HG02852 (cell line): ENCODE measurements at regions not wholly inside any gene's neighbourhood (a gene's known extent, or its start where the extent isn't known, plus 50 kb on each side); places are given as distances from the start of the nearest gene placed in this dataset.

Experiments used
- ATAC-seq: cut with Tn5 transposase; IDR thresholded peaks from one replicate; pipeline ENCODE4 v1.9.1; 2021; ENCODE audit warnings: mild to moderate bottlenecking, moderate library complexity; ENCODE audit not compliant: unreplicated experiment

DNA sequence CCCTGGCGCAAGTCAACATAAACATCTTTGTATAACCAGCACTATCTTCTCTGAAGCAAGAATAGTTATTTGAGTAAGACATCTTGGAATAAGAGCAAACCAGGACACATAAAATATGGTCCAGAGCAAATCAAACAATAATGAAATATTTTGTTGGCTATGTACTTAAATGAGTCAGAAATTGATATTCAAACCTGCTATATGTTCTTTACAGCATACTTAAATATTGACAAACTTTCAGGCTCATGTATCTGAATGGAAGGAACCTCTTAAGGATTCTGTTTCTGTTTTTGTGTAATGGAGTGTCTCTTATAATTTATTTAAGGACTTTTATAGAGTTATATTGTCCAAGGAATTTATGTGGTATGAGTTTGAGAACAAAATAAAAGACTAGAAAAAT is 747.3 kb downstream of the EFNA5 start:
- ATAC-seq = no peak

DNA sequence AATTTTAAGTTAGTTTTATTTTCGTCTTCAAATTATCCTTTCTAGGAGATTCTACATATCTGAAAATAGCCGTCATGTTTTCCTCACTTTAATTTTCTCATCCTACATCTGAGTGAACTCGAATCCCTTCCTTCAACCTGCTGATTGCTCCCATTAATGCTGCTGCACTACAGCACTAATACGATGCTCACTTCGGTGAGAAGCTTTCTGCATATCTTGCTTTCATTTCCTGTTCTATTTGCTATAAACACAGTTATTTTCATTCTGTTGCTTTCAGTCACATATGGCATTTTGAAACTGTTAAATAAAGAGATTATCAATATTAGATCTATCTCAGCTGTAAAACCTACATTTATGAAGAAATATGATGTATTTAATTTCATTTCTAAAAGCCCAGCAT is 749.2 kb downstream of the EFNA5 start:
- ATAC-seq = no peak

DNA sequence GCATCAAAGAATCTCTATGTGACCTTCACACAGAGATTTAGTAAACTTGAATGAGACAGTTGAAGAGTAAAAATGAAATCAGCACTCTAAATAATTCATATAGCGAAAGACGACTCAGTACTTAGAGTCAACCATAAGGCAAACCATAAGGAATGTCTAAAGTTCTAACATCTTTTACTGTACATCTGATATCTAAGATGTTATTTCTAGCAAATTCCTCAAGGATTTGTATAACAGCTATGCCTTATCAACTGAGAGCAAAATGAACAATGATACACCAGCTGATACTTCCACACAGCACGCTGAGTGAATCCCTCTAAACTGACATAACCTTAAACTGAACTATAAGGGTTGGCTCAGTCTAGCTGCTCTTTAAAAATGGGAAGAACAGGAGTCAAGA is 760.3 kb downstream of the EFNA5 start:
- no peak for ATAC-seq

DNA sequence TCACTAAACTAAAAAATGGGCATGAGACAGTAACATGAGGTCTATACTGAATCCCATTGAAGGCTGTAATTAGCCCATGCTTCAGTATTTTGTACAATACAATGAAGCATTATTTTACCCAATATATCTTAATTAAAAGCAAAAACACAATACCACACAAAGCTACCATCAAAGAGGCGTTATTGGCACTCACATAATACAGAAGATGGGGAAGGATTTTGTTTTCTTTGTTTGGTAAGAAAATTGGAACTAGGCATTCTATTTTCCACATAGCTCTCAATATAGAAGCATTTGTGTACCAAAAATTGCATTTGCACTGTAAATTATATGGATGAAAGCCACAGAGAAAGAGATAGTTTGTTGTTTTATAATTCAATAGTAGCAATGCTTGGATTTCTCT is 761.0 kb downstream of the EFNA5 start:
- ATAC-seq = no peak

DNA sequence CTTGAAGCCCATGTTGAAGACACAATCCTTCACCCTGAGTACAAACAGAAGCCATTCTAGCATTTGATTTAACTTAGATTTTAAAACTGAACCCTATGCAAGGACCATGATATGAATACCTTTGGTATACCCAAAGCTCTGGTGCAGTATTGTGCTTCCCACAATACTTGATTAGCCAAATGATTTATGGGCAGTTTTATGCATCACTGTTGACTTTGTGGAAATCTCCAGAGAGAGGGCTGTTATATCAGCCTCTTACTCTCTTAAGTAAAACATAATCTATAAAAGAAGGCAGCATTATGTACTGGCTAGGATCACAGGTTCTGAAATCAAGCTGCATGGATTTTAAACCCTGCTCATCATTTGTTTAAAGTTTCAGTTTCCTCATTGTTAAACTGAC is 762.8 kb downstream of the EFNA5 start:
- no peak for ATAC-seq

DNA sequence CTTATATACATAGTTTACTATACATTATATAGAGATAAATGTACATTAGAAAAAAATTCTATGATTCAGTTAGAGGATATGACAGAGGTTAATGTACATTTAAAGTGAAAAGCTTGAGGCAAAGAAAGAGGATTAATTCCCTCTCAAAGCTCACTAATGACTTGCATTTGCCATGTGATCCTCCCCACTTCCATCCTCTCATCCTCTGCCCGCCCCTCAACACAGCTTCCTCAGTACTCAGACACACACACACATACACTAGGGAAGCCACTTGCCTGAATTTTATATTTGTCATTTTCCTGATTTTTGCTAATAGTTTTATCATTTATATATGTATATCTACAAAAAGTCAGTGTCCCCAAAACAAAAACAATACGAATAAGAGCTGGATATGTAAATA is 764.5 kb downstream of the EFNA5 start:
- no peak for ATAC-seq

DNA sequence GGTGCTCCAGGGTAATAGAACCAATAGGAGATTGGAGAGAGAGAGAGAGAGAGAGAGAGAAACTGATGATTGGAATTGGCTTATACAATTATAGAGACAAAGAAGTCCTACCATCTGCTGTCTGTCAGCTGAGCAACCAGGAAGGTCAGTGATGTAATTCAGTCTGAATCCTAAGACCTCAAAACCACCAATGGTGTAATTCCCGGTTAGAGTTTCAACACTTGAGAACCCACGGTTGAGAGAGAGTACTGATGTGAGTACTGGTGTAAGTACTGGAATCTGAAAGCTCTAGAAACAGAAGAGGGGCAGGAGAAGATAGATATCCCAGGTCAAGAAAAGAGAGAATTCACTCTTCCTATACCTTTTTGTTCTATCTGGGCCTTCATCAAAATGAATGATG is 775.8 kb downstream of the EFNA5 start:
- no peak for ATAC-seq

DNA sequence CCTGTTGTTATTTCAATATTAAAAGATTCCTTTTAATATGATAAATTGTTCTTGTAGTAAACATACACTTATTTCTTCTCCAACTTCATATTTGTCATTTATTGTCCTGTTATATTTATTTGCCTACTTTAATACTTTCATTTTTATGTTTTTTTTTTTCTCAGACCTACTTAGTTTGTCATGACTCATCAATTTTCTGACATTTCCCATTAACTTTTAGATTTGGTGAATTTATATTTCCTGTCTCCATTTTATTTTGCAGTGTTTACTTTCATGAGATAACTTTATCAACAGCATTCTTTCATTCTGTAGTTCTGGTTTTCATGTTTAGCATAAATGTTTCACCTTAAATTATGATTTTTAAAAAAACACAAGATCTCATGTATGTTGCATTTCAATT is 788.7 kb downstream of the EFNA5 start:
- no peak for ATAC-seq

DNA sequence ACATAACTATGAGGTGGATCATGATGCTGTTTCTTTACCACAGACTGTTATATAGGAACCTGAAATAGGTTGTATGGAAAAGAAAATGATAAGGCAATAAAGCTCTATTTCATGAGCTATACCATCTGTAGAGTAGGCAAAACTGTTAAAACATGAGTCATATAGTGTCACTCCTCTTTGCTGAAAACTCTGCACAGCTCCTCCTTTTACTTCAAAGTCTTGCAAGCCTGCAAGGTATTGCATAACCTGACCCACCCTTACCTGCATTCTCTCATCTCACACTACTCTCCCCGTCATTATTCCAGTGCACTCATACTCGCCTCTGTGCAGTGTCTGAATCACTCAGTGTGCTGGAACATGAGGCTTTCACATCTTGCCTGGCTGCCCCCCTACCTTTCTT is 790.1 kb downstream of the EFNA5 start:
- ATAC-seq = no peak

DNA sequence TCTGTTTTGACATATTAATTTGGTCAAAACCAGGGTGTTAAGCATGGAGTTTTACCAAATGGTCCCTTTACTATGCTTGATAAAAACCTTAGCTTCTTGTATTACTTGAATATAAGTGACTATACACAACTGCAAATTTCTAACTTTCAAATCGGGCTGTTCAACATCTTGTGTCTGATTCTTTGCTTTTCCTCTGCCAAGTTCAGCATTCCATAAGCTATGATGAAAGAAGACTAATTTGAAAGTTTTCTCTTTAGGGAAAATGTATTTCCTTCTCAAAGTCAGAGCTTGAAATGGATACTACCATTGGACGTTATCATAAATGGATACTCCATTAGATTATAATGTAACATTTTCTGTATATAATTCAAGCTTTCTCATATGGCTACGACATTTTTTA is 792.9 kb downstream of the EFNA5 start:
- no peak for ATAC-seq

DNA sequence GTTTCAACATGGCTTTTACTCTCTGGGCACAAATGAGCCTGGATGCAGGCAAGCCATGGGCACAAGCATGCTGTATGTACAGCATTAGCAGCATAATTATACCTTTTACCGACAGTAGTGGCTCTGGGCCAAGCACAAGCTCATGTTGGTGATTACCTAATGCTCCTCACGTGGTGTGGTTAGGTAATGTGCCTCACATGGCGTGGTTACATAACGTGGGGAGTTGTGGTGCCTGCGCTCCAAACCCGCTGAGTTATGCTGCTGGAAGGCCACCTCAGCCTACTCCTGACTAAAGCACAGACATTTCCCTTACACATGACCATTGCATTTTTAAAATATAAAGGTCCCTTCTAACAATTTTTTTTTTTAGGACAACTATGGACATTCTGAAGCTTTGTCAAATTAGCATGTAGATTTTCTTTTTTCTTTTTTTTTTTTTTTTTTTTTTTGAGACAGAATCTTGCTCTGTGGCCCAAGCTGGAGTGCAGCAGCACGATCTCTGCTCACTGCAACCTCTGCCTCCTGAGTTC is 794.0 kb downstream of the EFNA5 start:
- ATAC-seq = no peak

DNA sequence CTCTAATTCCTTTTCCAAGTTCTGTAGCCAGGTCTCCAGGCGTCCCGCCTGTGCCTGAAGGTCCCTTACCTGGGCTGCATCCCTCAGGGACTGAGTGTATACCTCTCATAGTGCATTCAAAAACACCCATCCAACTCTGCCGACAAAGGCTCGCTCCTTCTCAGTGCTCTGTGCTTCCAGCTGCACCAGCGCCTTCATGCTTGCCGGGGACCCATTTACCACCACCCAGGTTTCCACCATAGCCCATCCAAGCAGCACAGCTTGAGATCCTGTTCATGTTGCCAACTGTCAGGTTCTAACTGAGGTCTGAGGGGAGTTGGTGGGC is 794.5 kb downstream of the EFNA5 start:
- no peak for ATAC-seq

DNA sequence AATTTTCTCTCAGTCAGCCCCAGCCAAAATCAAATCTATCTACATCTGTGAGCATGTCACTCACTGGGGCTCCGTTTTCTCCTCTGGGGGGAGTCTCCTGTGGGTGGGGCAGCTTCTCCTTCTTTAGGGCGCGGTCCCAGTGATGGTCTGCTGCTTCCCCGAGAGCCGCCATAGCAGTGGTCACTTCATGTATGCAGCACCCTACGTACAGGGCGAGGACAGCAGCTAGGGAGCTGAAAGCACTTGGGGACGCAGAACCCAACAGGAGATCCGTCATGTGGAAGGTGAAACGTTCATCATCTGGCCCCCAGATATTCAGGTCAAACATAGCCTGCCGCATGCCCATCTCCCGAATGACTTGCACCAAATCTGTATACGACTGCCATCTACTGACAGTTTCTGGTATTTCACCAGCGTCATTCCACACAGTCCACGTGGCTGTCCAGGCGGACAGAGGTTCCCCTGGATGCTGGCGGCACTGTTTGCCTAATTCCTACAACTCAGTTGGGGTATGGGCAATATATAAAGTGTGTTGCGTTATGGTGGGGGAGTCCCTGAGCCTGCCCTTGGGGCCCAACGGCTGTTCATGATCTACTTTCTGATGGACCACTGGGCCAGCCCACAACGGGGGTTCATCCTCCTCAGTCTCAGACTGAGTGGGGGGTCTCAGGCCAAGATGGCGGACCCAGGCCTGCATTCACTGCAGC is 795.0 kb downstream of the EFNA5 start:
- ATAC-seq = peak; percentile 74

DNA sequence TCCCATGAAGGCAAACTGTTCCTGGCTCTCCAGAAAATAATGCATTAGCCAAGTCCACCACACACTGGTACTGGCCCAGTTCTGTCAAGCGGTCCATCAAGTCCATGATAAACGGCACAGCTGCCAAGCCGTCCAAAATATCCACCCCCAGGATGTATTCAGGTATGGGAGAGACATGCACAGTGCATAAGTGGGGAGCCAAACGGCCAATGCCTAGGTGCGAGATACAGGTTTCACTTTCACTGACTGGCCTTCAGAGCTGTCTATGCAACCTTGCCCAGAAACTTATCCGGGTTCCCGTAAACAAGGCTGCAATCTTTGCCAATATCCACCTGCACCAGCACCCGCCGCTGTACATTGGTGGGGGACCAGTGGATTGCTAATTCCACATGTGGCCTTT is 795.8 kb downstream of the EFNA5 start:
- no peak for ATAC-seq

DNA sequence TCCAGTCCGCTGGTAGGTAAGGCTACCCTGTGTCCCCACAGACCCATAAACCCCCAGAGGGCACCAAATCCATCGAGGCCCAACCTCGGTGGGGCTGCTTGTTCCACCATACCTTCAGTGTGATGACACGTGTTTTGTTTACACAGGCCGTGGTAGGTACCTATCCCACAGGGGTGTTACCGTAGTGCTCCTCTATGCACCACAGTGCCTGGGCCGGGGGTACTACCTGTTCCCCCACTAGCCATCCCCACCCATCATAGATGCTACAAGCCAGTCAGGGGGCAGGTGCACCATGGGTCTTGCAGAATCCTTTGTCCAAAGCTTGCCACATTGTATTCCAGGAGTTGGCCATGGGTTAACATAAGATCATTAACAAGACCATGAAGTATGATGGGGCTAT is 796.2 kb downstream of the EFNA5 start:
- no peak for ATAC-seq

DNA sequence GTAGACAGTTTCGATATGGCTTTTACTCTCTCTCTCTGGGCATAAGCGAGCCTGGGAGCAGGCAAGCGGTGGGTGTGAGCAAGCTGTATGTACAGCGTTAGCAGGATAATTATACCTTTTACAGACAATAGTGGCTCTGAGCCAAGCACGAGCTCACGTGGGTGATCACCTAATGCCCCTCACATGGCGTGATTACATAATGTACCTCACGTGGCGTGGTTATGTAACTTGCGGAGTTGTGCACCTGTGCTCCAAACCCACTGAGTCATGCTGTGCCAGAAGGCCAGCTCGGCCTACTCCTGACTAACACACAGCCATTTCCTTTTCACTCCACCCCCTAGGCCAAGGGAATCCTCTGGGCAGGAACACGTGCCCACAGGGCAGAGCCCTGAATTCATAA is 797.2 kb downstream of the EFNA5 start:
- ATAC-seq = no peak

DNA sequence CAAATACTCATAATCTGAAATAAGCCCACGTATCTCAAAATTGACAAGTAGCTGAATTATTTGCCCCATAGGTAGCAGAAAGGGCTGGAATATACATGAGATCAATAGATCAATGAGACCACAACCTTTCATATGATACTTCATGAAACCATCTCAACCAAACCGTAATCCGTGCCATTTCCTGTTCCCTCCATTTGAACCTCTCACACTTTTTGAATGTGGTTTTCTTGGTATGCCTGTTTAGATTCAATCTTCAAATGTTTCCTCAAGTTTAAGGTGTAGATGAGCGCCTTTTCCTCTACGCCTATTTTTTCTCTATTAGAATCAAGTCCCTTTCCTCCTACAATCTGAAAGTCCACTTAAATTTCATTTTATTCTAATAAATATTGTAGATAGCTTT is 805.5 kb downstream of the EFNA5 start:
- ATAC-seq = no peak

DNA sequence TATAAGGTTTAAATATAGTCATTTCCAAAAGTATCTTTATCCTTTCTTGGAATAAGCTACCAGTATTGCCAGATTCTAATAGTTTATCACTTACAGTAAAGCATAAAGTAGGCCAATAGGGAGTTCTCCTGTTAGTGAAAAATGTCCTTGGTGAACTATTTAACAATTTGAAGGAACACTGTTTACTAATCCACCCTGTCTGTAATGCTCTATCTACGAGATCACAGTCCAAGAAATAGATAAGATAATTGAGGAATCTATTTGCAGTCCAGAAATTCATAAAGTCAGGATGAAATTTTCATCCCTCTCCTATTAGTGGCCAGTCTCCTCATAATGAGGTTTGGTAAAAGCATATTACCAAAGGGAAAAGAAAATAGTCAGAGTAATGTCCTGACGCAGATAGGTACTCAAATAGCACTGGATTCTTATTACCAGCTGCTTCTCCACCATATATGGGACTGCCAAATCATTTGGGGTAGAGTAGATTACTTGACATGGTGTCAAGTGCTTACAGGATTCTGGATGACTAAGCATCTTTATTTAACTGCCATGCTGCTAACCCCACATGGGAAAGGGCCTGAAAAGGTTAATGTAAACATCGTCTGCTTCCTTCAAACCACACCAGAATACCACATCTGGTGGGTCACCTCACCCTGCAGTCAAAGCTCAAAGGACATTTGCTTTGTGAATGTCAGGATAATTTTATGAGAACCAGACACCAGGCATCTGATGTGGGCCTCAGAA is 808.1 kb downstream of the EFNA5 start:
- ATAC-seq = no peak

DNA sequence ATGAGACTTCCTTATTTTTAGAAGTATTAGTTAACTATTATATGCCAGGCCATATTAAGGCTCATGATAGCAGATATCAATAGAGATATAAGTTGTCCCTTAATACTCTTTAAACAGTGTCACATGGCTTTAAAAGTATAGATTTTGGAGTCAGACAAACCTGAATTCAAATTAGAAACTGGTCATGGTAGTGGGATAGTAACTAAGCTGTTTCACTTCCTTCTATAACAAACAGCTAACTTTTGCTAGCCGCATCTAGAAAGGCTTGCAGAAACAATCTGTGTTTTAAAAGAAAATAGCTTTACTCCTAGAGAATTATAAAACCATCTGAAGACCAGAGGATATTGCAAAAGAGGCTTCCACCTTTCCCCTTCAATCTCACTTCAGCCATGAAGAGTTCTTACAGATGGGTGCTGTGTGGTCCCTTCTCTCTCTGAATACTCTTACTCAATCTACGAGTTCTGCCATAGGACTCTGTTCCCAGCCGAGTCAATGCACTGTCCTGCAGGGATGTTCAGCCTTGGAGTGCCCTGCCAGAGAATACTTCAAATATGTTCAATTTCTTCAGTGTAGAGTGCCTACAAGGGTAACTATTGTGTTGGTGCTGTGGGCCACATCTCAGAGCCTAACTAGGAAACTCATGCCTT is 810.2 kb downstream of the EFNA5 start:
- ATAC-seq = peak; percentile 61

DNA sequence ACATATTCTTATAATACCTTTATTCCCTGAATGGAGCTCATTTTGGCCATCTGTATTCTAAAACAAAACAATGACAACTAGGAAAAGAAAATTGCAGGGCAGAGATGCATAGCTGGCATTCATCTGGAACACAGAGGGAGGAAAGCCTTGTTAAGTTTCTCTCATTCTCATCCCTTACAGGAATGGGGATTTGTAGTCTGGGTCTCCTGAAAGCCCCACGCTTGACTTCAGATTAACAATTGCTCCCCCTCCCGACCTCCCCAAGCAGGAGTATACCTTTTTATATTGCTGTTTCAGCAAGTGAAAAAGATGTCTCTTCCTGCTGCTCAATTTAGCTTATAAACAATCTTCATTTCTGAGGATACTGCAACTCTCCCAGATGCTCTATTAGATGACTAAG is 812.1 kb downstream of the EFNA5 start:
- no peak for ATAC-seq

DNA sequence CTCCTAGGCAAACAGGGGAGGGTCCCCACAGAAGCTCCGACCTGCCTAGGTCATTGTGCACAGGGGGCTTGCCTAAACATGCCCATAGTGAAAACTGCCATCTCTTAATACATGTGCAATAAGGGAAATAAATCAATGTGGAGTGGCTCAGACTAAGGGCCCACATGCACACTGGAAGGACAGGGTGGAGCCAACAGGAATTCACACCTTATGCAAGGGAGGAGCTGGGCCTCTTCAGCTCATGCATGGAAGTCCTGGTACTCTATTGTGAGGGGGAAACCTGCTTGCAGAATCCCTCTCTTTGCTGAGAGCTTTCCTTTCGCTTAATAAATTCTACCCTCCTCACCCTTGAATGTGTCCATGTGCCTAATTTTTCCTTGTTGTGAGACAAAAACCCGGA is 815.8 kb downstream of the EFNA5 start:
- ATAC-seq = no peak

DNA sequence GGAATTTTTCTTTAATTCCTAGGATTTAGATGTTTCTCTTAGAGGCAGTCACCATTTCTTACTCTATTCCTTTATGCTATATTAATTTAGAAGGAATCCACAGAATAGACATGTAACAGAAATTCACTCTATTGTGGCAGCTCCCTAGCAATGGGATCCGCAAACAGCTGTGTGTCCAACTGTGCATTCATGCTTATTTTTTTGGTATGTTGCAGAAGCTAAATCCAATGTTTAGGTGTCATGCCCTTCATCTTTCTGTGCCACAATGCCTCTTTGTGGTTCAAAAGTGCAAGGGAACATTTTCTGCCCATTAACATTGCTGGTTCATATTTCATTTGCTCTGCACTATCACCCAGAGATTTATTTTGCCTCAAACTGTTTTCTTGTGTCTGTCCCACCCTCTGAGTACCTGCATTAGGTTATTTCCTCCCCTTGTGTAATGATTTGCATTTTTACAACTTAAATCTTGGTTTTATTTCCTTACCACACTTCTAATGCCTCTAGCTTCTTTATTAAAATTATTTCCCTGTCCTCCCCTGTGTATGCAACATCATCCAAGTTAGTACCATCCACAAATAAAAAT is 816.5 kb downstream of the EFNA5 start:
- no peak for ATAC-seq
